HG03520 (cell line): ENCODE measurements at regions not wholly inside any gene's neighbourhood (a gene's known extent, or its start where the extent isn't known, plus 50 kb on each side); places are given as distances from the start of the nearest gene placed in this dataset.
A peak's percentile ranks its signal among the peaks of the same experiment; 100 is the strongest.

Source experiments
- ATAC-seq: cut with Tn5 transposase; IDR thresholded peaks from one replicate; pipeline ENCODE4 v1.9.1; 2021; ENCODE audit warnings: mild to moderate bottlenecking, moderate library complexity; ENCODE audit not compliant: unreplicated experiment

GRCh38 chr7:84425702-84426259 is 231.2 kb upstream of the SEMA3A start:
- ATAC-seq = no peak

- ATAC-seq = no peak
Measured at GRCh38 chr7:84422790-84423189, 228.2 kb upstream of the SEMA3A start.

GRCh38 chr7:84412161-84412969 is 217.8 kb upstream of the SEMA3A start:
- ATAC-seq = no peak

GRCh38 chr7:84399661-84400060 is 205.1 kb upstream of the SEMA3A start:
- ATAC-seq = no peak

- ATAC-seq = no peak
Measured at GRCh38 chr7:84394219-84394618, 199.6 kb upstream of the SEMA3A start.

- no peak for ATAC-seq
Measured at GRCh38 chr7:84393786-84394185, 199.2 kb upstream of the SEMA3A start.

- no peak for ATAC-seq
Measured at GRCh38 chr7:84390845-84391244, 196.3 kb upstream of the SEMA3A start.

- ATAC-seq = peak; percentile 98
Measured at GRCh38 chr7:84389242-84389641, 194.7 kb upstream of the SEMA3A start.

GRCh38 chr7:84387595-84387994 is 193.0 kb upstream of the SEMA3A start:
- no peak for ATAC-seq

GRCh38 chr7:84384417-84384816 is 189.8 kb upstream of the SEMA3A start:
- ATAC-seq = no peak

- no peak for ATAC-seq
Measured at GRCh38 chr7:84379446-84379845, 184.9 kb upstream of the SEMA3A start.

GRCh38 chr7:84372712-84373111 is 178.1 kb upstream of the SEMA3A start:
- no peak for ATAC-seq

- ATAC-seq = no peak
Measured at GRCh38 chr7:84372155-84372621, 177.6 kb upstream of the SEMA3A start.

GRCh38 chr7:84370114-84370513 is 175.5 kb upstream of the SEMA3A start:
- no peak for ATAC-seq

GRCh38 chr7:84368122-84368521 is 173.5 kb upstream of the SEMA3A start:
- no peak for ATAC-seq

- ATAC-seq = no peak
Measured at GRCh38 chr7:84364708-84365107, 170.1 kb upstream of the SEMA3A start.

- ATAC-seq = no peak
Measured at GRCh38 chr7:84363741-84364140, 169.2 kb upstream of the SEMA3A start.

GRCh38 chr7:84362828-84363227 is 168.2 kb upstream of the SEMA3A start:
- no peak for ATAC-seq

GRCh38 chr7:84362360-84362759 is 167.8 kb upstream of the SEMA3A start:
- ATAC-seq = no peak

- ATAC-seq = no peak
Measured at GRCh38 chr7:84354866-84355265, 160.3 kb upstream of the SEMA3A start.

GRCh38 chr7:84354030-84354429 is 159.4 kb upstream of the SEMA3A start:
- no peak for ATAC-seq

- no peak for ATAC-seq
Measured at GRCh38 chr7:84339306-84339705, 144.7 kb upstream of the SEMA3A start.

- ATAC-seq = no peak
Measured at GRCh38 chr7:84337429-84337828, 142.8 kb upstream of the SEMA3A start.
